HFFc6 (cell line): ENCODE measurements at regions not wholly inside any gene's neighbourhood (a gene's known extent, or its start where the extent isn't known, plus 50 kb on each side); places are given as distances from the start of the nearest gene placed in this dataset.
"Not testable (repeated sequence)": the region's sequence is repeated elsewhere in the genome, so short reads cannot be mapped to it uniquely, and the experiment has no call there.

Experiments
- DNase-seq: peaks from one replicate; pipeline ENCODE4 v3.0.0-alpha.2; 2018
- H3K27ac Mint-ChIP-seq: 2 replicates; pipeline ENCODE4 v1.8.0; 2020; ENCODE audit warnings: mild to moderate bottlenecking, mixed read lengths
- H3K27me3 Mint-ChIP-seq: 2 replicates; pipeline ENCODE4 v1.8.0; 2021; ENCODE audit warnings: mild to moderate bottlenecking, moderate library complexity, mixed read lengths; ENCODE audit not compliant: insufficient read depth
- H3K36me3 Mint-ChIP-seq: 2 replicates; pipeline ENCODE4 v1.8.0; 2021; ENCODE audit warnings: low read depth, mixed read lengths
- H3K4me1 Mint-ChIP-seq: 2 replicates; pipeline ENCODE4 v1.8.0; 2020; ENCODE audit warnings: low read depth, mixed read lengths
- H3K4me3 Mint-ChIP-seq: 2 replicates; pipeline ENCODE4 v1.8.0; 2020; ENCODE audit warnings: mild to moderate bottlenecking, moderate library complexity, mixed read lengths
- H3K9me3 Mint-ChIP-seq: 2 replicates; pipeline ENCODE4 v1.8.0; 2020; ENCODE audit warnings: mild to moderate bottlenecking, mixed read lengths
- TF ChIP-seq, protein P1 (sequence below): fragments of 200-600 bp; sonication (generic); IDR thresholded peaks from 2 replicates; pipeline ENCODE4 v1.5.0; 2021; ENCODE audit warnings: antibody characterized with exemption, mild to moderate bottlenecking

DNA sequence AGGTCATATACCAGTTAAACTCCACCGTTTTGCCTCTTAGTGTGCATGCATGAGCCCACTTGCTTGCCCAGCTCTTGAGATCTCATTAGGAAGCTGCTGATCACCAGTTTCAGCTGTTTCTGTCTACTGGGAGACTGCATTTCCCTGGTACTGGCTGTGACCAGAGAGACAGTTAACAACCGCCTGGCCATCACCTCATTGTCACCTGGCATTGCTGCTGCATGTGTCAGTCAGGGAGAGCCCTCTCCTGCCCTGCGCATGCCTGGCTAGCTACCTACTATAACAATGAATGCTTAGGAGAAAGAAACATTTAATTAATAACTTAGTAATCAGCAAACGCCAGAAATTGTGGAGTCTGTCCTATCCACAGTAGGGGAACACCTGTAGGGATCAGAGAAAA is 265.8 kb upstream of the CYRIA start:
- TF ChIP-seq, protein P1, sequence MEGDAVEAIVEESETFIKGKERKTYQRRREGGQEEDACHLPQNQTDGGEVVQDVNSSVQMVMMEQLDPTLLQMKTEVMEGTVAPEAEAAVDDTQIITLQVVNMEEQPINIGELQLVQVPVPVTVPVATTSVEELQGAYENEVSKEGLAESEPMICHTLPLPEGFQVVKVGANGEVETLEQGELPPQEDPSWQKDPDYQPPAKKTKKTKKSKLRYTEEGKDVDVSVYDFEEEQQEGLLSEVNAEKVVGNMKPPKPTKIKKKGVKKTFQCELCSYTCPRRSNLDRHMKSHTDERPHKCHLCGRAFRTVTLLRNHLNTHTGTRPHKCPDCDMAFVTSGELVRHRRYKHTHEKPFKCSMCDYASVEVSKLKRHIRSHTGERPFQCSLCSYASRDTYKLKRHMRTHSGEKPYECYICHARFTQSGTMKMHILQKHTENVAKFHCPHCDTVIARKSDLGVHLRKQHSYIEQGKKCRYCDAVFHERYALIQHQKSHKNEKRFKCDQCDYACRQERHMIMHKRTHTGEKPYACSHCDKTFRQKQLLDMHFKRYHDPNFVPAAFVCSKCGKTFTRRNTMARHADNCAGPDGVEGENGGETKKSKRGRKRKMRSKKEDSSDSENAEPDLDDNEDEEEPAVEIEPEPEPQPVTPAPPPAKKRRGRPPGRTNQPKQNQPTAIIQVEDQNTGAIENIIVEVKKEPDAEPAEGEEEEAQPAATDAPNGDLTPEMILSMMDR: no peak
- H3K4me3 Mint-ChIP-seq: no peak overlapping the region
- no peaks in the 10 kb centered on the region for H3K4me1 Mint-ChIP-seq
- H3K27ac Mint-ChIP-seq: no peak overlapping the region
- no peaks in the 10 kb centered on the region; the same call in 1 of the 2 replicates for H3K27me3 Mint-ChIP-seq
- no peaks in the 10 kb centered on the region for H3K36me3 Mint-ChIP-seq
- no peak for DNase-seq
- peaks cover 57% of the 10 kb centered on the region for H3K9me3 Mint-ChIP-seq

DNA sequence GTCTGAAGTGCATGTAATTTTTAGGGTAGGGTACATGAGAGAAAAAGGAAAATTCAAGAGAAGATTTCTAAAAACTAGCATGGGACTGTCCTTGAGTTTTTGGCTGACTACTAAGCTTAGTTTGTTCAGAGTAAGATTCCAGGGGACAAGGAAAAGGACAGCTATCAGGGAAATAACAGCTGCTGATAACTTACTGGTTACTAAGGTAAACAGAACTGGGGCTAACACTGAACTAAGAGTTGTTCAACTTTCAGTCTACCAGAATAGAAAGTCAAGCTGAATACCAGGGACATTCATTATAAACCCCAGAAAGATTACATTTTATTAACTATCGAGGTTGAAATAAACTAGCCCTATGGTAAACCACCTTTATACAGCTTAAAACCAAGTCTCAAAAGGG is 261.8 kb upstream of the CYRIA start:
- DNase-seq: no peak
- H3K4me3 Mint-ChIP-seq: no peak overlapping the region
- TF ChIP-seq, protein P1: no peak
- H3K36me3 Mint-ChIP-seq: no peaks in the 10 kb centered on the region
- no peak overlapping the region for H3K27ac Mint-ChIP-seq
- no peaks in the 10 kb centered on the region for H3K4me1 Mint-ChIP-seq
- no peaks in the 10 kb centered on the region; the same call in 1 of the 2 replicates for H3K27me3 Mint-ChIP-seq
- H3K9me3 Mint-ChIP-seq: peaks cover 62% of the 10 kb centered on the region

DNA sequence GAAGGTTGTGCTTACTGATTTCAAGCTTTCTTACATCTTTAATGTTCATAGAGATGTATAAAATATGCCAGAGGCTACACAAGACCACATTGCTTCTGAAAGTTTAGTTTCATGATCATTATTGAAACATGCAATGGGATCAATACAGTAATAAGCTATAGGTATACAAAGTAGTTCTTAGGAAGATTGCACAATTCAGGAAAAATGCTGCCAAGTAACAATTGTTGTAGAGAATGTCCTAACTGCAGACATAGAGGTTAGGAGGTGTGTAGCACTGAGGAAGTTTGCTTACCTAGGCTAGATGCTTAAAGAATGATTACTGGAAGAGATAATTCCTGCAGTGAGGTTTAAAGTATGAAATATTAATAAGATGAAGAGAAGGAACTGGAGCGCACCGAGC is 259.5 kb upstream of the CYRIA start:
- Mint-ChIP-seq H3K27me3 (no peaks in the 10 kb centered on the region), H3K4me3 (no peak overlapping the region), H3K4me1 (no peaks in the 10 kb centered on the region), H3K9me3 (peaks cover 52% of the 10 kb centered on the region), H3K36me3 (no peaks in the 10 kb centered on the region), H3K27ac (no peak overlapping the region)
- TF ChIP-seq, protein P1: no peak
- no peak for DNase-seq

DNA sequence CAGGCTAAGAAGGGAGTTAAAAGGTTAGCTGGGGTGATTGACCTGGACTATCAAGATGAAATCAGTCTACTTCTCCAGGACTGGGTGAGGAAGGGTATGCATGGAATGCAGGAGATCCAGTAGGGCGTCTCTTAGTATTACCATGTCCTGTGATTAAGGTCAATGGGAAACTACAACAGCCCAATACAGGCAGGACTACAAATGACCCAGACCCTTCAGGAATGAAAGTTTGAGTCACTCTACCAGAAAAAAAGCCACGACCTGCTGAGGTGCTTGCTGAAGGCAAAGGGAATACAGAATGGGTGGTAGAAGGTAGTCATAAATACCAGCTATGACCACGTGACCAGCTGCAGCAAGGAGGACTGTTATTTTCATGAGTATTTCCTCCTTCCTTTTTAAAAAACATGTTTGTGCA is 249.7 kb upstream of the CYRIA start:
- H3K9me3 Mint-ChIP-seq: peaks cover 42% of the 10 kb centered on the region
- not testable (repeated sequence) for H3K4me1 Mint-ChIP-seq, H3K27ac Mint-ChIP-seq, H3K4me3 Mint-ChIP-seq, DNase-seq, H3K36me3 Mint-ChIP-seq, H3K27me3 Mint-ChIP-seq

DNA sequence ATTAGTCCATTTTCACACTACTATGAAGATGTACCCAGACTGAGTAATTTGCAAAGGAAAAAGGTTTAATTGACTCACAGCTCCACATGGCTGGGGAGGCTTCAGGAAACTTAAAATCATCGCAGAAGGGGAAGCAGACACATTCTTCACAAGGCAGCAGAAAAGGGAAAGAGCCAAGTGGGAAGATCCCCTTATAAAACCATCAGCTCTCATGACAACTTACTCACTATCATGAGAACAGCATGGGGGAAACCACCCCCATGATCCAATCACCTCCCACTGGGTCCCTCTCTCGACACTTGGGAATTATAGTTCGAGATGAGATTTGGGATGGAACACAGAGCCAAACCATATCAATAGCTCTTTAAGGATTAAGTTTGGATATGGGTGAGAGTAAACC is 246.1 kb upstream of the CYRIA start:
- peaks cover 39% of the 10 kb centered on the region for H3K9me3 Mint-ChIP-seq
- no peaks in the 10 kb centered on the region for H3K36me3 Mint-ChIP-seq
- no peaks in the 10 kb centered on the region; the same call in none of the 2 replicates for H3K27me3 Mint-ChIP-seq
- DNase-seq: no peak
- H3K4me1 Mint-ChIP-seq: no peaks in the 10 kb centered on the region
- H3K4me3 Mint-ChIP-seq: no peak overlapping the region
- TF ChIP-seq, protein P1: no peak
- no peak overlapping the region for H3K27ac Mint-ChIP-seq

DNA sequence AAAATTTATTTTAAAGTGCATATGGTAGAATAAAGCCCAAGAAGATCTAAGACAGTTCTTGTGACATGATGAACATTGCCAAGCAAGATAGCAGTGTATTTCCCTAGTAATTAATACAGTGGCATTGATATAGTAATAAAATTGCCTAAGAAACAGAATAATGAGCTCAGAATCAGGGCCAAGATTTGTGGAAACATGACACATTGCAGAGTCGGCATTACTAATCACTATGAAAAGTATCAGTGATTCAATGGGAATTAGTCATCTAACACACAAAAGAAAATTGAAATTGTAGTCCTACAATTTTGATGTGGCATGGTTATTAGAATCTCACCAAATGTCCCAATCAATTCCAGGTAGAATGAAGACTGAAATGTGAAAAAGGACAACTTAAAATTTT is 243.0 kb upstream of the CYRIA start:
- Mint-ChIP-seq H3K27me3 (no peaks in the 10 kb centered on the region), H3K4me3 (no peak overlapping the region)
- DNase-seq: no peak

More for the DNA sequence above, 243.0 kb upstream of the CYRIA start:
- peaks cover 29% of the 10 kb centered on the region for H3K9me3 Mint-ChIP-seq
- H3K4me1 Mint-ChIP-seq: no peaks in the 10 kb centered on the region
- TF ChIP-seq, protein P1: no peak
- H3K27ac Mint-ChIP-seq: no peak overlapping the region
- no peaks in the 10 kb centered on the region for H3K36me3 Mint-ChIP-seq
